GM23338 (cell line): ENCODE measurements at regions not wholly inside any gene's neighbourhood (a gene's known extent, or its start where the extent isn't known, plus 50 kb on each side); places are given as distances from the start of the nearest gene placed in this dataset.
"Not testable (repeated sequence)": the region's sequence is repeated elsewhere in the genome, so short reads cannot be mapped to it uniquely, and the experiment has no call there.

Source experiments
- CTCF ChIP-seq, 2 experiments: fragments of 200-600 bp in 1 of 2; sonication (generic) in 1 of 2; conservative IDR thresholded peaks; 2 replicates each; pipeline versions ENCODE4 v1.5.1 to v1.6.1; 2016 to 2017; ENCODE audit warnings: antibody characterized with exemption in 2 of 2, low read depth in 2 of 2, mild to moderate bottlenecking in 2 of 2, moderate library complexity in 1 of 2
- EZH2 ChIP-seq: fragments of 200-600 bp; sonication (generic); IDR thresholded peaks from one replicate; pipeline ENCODE4 v1.8.0; 2017; ENCODE audit warnings: antibody characterized with exemption, mild to moderate bottlenecking, low read depth; ENCODE audit not compliant: unreplicated experiment
- POLR2AphosphoS5 ChIP-seq: IDR thresholded peaks from 2 replicates; pipeline ENCODE4 v1.6.1; 2016; ENCODE audit warnings: antibody characterized with exemption, low read depth
- REST ChIP-seq: IDR thresholded peaks from one replicate; pipeline ENCODE4 v1.6.1; 2018; ENCODE audit warnings: antibody characterized with exemption; ENCODE audit not compliant: unreplicated experiment

GRCh38 chr15:20305015-20305465, 236.6 kb downstream of the GOLGA6L6 start:
- not testable (repeated sequence) for TF ChIP-seq CTCF (conservative IDR thresholded peaks at IDR 0.05; ENCODE audit: low read depth in 2 of 2); POLR2AphosphoS5; REST; EZH2
